ENCODE measurements at regions not wholly inside any gene's neighbourhood (a gene's known extent, or its start where the extent isn't known, plus 50 kb on each side); places are given as distances from the start of the nearest gene placed in this dataset.

- no peak overlapping the region for H3K4me3 ChIP-seq (ENCODE audit: low read depth, low read length)
- TF ChIP-seq CTCF (IDR thresholded peaks at IDR 0.05; ENCODE audit: borderline replicate concordance, insufficient read depth, low read depth, low read length) = no peak
Observed at GRCh38 chr5:14078716-14079115, 64.4 kb upstream of the TRIO start.

GRCh38 chr5:14077501-14077900 lies 65.6 kb upstream of the TRIO start:
- H3K4me3 ChIP-seq (ENCODE audit: low read depth, low read length) = no peak overlapping the region
- TF ChIP-seq CTCF (IDR thresholded peaks at IDR 0.05; ENCODE audit: borderline replicate concordance, insufficient read depth, low read depth, low read length) = no peak

GRCh38 chr5:14076561-14076960 lies 66.6 kb upstream of the TRIO start:
- no peak for TF ChIP-seq CTCF (IDR thresholded peaks at IDR 0.05; ENCODE audit: borderline replicate concordance, insufficient read depth, low read depth, low read length)
- no peak overlapping the region for H3K4me3 ChIP-seq (ENCODE audit: low read depth, low read length)

- no peak overlapping the region for H3K4me3 ChIP-seq (ENCODE audit: low read depth, low read length)
- no peak for TF ChIP-seq CTCF (IDR thresholded peaks at IDR 0.05; ENCODE audit: borderline replicate concordance, insufficient read depth, low read depth, low read length)
Observed at GRCh38 chr5:14075937-14076336, 67.2 kb upstream of the TRIO start.

GRCh38 chr5:14071433-14071832 lies 71.7 kb upstream of the TRIO start:
- no peak for TF ChIP-seq CTCF (IDR thresholded peaks at IDR 0.05; ENCODE audit: borderline replicate concordance, insufficient read depth, low read depth, low read length)

GRCh38 chr5:14069021-14069420 lies 74.1 kb upstream of the TRIO start:
- no peak overlapping the region for H3K4me3 ChIP-seq (ENCODE audit: low read depth, low read length)
- TF ChIP-seq CTCF (IDR thresholded peaks at IDR 0.05; ENCODE audit: borderline replicate concordance, insufficient read depth, low read depth, low read length) = no peak

More at GRCh38 chr5:14071433-14071832, 71.7 kb upstream of the TRIO start:
- no peak overlapping the region for H3K4me3 ChIP-seq (ENCODE audit: low read depth, low read length)

GRCh38 chr5:14068136-14068535 lies 75.0 kb upstream of the TRIO start:
- no peak overlapping the region for H3K4me3 ChIP-seq (ENCODE audit: low read depth, low read length)
- TF ChIP-seq CTCF (IDR thresholded peaks at IDR 0.05; ENCODE audit: borderline replicate concordance, insufficient read depth, low read depth, low read length) = no peak
